GM12878 (cell line): ENCODE measurements at regions not wholly inside any gene's neighbourhood (a gene's known extent, or its start where the extent isn't known, plus 50 kb on each side); places are given as distances from the start of the nearest gene placed in this dataset.

Experiments used
- ASH2L ChIP-seq: fragments of 300-600, 200-600 bp; sonication (generic); IDR thresholded peaks from 2 replicates; pipeline ENCODE4 v1.6.1; 2017; ENCODE audit warnings: low read depth, mild to moderate bottlenecking, borderline replicate concordance
- EP300 ChIP-seq, 2 experiments: fragments of 150-350 bp in 1 of 2; IDR thresholded peaks; 2 replicates each; pipeline ENCODE4 v1.6.1; 2011 to 2012; ENCODE audit warnings: low read depth in 2 of 2, low read length in 2 of 2, borderline replicate concordance in 1 of 2, improper control_type of control experiment in 1 of 2, inconsistent platforms in 1 of 2; ENCODE audit not compliant: control insufficient read depth in 1 of 2
- EZH2 ChIP-seq: IDR thresholded peaks from 2 replicates; pipeline ENCODE4 v1.6.1; 2012; ENCODE audit warnings: low read depth, mild to moderate bottlenecking, control low read depth, inconsistent platforms, low read length, borderline replicate concordance; ENCODE audit not compliant: control insufficient read depth
- NFYB ChIP-seq: IDR thresholded peaks from 2 replicates; pipeline ENCODE4 v1.6.1; 2011; ENCODE audit warnings: low read depth, mild to moderate bottlenecking, low read length, improper control_type of control experiment, moderate library complexity; ENCODE audit not compliant: insufficient read depth
- NR2F1 ChIP-seq: fragments of 450-650 bp; conservative IDR thresholded peaks from 2 replicates; pipeline ENCODE4 v1.6.1; 2017; ENCODE audit warnings: mild to moderate bottlenecking
- RCOR1 ChIP-seq: conservative IDR thresholded peaks from 2 replicates; pipeline ENCODE4 v1.6.1; 2012; ENCODE audit warnings: low read depth, low read length, improper control_type of control experiment
- RELB ChIP-seq: fragments of 450-650 bp; IDR thresholded peaks from 2 replicates; pipeline ENCODE4 v1.6.1; 2017; ENCODE audit warnings: low read depth, mild to moderate bottlenecking, moderate library complexity
- SREBF2 ChIP-seq: IDR thresholded peaks from 2 replicates; pipeline ENCODE4 v1.6.1; 2012; ENCODE audit warnings: mild to moderate bottlenecking, low read length
- TARDBP ChIP-seq: IDR thresholded peaks from 2 replicates; pipeline ENCODE4 v1.6.1; 2016; ENCODE audit warnings: borderline replicate concordance
- ZBTB11 ChIP-seq: fragments of 450-650 bp; formaldehyde crosslinking; IDR thresholded peaks from 2 replicates; pipeline ENCODE4 v1.5.0; 2022; ENCODE audit warnings: mild to moderate bottlenecking, missing genetic modification characterization
- ZBTB4 ChIP-seq: fragments of 450-650 bp; formaldehyde crosslinking; IDR thresholded peaks from 2 replicates; pipeline ENCODE4 v1.4.0; 2022; ENCODE audit warnings: mild to moderate bottlenecking, moderate library complexity
- ZBTB40 ChIP-seq: fragments of 450-650 bp; IDR thresholded peaks from 2 replicates; pipeline ENCODE4 v1.6.1; 2016; ENCODE audit warnings: mild to moderate bottlenecking, moderate library complexity, borderline replicate concordance

- TF ChIP-seq ZBTB11 (CRISPR knock-in tag) (no peak), EZH2 (no peak), RELB (peak; percentile 98), ZBTB40 (peak; percentile 39; the same call in 1 of the 2 replicates), RCOR1 (peak; percentile 16; the same call in 1 of the 2 replicates), ZBTB4 (CRISPR knock-in tag) (no peak), EP300 (IDR thresholded peaks at IDR 0.05; ENCODE audit: borderline replicate concordance in 1 of 2, control insufficient read depth in 1 of 2, low read depth in 2 of 2, low read length in 2 of 2) (peak; percentile 99 to 100), ASH2L (peak; percentile 100), SREBF2 (no peak), NFYB (peak; percentile 76), NR2F1 (peak; percentile 98), TARDBP (no peak)
Measured at GRCh38 chr13:22114630-22115311, 443.9 kb downstream of the FGF9 start (continued).
